ENCODE measurements at regions not wholly inside any gene's neighbourhood (a gene's known extent, or its start where the extent isn't known, plus 50 kb on each side); places are given as distances from the start of the nearest gene placed in this dataset.

DNA sequence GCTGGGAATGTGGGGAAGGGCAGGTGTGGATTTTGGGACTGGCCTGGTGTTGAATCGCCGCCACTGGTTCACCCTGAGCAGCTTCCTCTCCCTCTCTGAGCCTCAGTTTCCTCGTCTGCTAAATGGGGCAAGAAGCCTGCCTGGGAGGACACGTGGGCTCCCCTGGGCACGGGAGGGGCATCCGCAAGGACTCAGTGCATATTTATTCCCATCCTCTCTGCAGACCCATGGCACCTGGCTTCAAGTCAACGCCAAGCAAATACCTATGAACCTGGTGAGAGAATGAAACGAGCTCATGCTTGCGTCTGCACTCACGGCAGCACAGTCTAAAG is 234.4 kb downstream of the PTPRU start:
- H3K27me3 ChIP-seq (replicated peaks) = no peaks in the 10 kb centered on the region
- DNase-seq = no peak
- H3K27ac ChIP-seq = no peak overlapping the region
- H3K4me3 ChIP-seq (ENCODE audit: low read depth, low read length) = no peak overlapping the region
- in situ Hi-C loops (cut with HindIII; ENCODE audit: low pct_ligation_motif_present, low sequenced_read_pairs) = no loop called here
- TF ChIP-seq, protein P1, sequence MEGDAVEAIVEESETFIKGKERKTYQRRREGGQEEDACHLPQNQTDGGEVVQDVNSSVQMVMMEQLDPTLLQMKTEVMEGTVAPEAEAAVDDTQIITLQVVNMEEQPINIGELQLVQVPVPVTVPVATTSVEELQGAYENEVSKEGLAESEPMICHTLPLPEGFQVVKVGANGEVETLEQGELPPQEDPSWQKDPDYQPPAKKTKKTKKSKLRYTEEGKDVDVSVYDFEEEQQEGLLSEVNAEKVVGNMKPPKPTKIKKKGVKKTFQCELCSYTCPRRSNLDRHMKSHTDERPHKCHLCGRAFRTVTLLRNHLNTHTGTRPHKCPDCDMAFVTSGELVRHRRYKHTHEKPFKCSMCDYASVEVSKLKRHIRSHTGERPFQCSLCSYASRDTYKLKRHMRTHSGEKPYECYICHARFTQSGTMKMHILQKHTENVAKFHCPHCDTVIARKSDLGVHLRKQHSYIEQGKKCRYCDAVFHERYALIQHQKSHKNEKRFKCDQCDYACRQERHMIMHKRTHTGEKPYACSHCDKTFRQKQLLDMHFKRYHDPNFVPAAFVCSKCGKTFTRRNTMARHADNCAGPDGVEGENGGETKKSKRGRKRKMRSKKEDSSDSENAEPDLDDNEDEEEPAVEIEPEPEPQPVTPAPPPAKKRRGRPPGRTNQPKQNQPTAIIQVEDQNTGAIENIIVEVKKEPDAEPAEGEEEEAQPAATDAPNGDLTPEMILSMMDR (IDR thresholded peaks at IDR 0.05; ENCODE audit: low read depth, low read length, missing control alignments) = no peak
- no peaks in the 10 kb centered on the region for H3K36me3 ChIP-seq (replicated peaks)

DNA sequence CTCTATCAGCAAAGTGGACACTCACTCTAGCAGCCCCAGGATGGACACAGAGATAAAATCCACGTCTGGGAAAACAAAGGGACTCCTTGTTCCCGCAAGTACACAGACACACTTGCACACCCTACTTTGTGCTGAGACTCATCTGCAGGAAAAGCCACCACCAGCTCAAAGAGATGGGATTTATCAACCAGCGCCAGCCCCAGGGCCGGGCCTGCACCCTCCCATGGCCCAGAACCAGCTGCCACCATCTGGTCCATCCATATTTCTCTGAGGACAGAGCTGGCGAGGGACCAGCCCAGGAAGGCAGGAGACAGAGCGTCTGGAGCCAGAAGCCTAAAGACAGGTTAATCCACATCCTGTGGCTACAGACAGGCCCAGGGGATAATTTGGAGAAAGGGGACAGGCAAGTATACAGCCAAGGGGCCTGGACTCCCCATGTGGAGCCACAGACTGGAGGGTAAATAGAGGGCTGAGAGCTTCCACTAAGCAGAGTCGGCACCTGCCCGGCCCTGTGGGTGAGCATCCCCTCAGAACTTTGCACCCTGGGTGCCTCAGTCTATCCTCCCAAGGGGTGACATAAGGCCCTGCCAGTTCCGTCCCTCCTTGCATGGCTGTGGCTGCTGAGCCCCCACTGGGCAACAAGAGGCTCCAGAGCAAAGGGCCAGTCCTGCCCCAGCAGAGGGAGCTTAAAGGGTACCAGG is 233.9 kb downstream of the PTPRU start:
- Histone ChIP-seq H3K27ac (no peak overlapping the region), H3K36me3 (replicated peaks) (no peaks in the 10 kb centered on the region), H3K27me3 (replicated peaks) (no peaks in the 10 kb centered on the region), H3K4me3 (ENCODE audit: low read depth, low read length) (no peak overlapping the region)
- no peak for DNase-seq
- TF ChIP-seq, protein P1 (IDR thresholded peaks at IDR 0.05; ENCODE audit: low read depth, low read length, missing control alignments) = no peak
- in situ Hi-C loops (cut with HindIII; ENCODE audit: low pct_ligation_motif_present, low sequenced_read_pairs) = no loop called here

DNA sequence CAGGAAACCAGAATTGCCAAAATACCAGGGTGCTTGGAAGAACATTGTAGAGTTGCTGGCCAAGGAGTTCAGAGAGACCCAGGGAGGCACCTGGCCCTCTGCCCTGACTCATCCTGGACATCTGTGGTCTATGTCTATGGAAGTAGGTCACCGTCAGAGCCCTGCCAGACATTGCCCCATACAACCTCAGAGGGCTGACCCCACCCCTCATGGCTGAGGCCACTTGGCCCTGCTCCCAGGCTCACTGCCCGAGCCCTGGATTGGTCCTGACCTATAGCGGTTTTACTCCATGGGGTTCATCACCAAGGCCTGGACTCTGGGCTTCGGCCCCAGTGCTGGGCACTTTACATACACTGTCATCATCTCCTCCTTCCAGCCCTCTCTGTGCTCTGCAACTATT is 233.1 kb downstream of the PTPRU start:
- H3K27ac ChIP-seq = no peak overlapping the region
- H3K27me3 ChIP-seq (replicated peaks) = no peaks in the 10 kb centered on the region
- no peak for DNase-seq
- in situ Hi-C loops (cut with HindIII; ENCODE audit: low pct_ligation_motif_present, low sequenced_read_pairs) = no loop called here
- no peak overlapping the region for H3K4me3 ChIP-seq (ENCODE audit: low read depth, low read length)
- TF ChIP-seq, protein P1 (IDR thresholded peaks at IDR 0.05; ENCODE audit: low read depth, low read length, missing control alignments) = no peak
- no peaks in the 10 kb centered on the region for H3K36me3 ChIP-seq (replicated peaks)

DNA sequence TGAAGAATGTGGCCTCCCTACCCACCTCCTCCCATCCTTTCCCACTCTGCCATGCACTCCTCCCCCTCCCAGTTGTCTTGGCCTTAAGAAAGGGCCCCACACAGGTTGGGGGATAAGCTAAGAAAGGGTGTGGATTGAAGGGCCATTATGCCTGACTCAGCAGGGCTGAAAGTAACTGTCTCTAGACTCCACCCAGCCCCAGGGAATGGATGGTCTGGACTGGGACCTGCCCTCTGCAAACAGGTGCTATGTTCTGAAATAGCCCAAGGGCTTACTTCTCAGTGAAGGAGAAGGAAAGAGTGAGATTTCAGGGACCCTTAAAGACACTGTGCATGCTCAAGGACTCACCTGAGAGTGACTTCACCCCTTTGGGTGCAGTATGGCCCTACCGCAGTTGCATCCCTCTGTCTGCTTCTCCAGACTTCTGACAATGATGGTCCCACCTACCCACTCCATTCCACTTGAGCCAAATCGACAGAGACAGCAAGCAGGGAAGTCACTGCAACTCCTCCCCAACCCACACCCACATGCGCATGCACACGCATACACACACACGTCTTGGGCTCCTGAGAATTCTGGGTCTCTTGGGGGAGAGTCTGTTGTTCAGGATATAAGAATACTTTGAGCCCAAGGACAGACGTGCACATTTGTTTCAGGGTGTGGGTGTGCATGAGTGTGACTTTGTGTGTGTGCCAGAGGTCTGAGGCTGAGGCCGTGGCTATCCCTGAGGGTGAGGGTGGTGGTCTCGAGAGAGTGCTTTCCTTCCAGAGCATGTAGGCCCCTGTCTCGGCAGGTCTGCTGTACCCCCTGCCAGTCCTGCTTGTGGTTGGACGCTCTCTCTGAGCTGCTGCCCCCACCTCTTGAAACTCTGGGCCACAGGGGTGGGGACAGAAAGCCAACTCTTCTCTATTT is 231.9 kb downstream of the PTPRU start:
- no peaks in the 10 kb centered on the region for H3K27me3 ChIP-seq (replicated peaks)

DNA sequence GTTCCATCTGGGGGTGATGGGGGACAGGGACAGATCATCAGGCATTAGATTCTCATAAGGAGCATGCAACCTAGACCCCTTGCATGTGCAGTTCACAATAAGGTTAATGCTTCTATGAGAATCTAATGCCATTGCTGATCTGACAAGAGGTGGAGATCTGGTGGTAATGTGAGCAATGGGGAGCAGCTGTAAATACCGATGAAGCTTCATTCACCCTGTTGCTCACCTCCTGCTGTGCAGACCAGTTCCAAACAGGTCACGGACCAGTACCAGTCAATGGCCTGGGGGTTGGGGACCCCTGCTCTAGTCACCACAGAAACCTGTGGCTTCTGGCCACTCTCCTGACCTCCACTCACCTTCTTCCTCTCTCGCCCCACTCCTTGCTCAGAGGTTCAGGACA is 229.9 kb downstream of the PTPRU start:
- Histone ChIP-seq H3K27me3 (replicated peaks) (no peaks in the 10 kb centered on the region), H3K27ac (no peak overlapping the region), H3K36me3 (replicated peaks) (no peaks in the 10 kb centered on the region), H3K4me3 (ENCODE audit: low read depth, low read length) (no peak overlapping the region)
- TF ChIP-seq, protein P1 (IDR thresholded peaks at IDR 0.05; ENCODE audit: low read depth, low read length, missing control alignments) = no peak
- DNase-seq = no peak
- in situ Hi-C loops (cut with HindIII; ENCODE audit: low pct_ligation_motif_present, low sequenced_read_pairs) = no loop called here

More for the DNA sequence above, 231.9 kb downstream of the PTPRU start:
- no peak overlapping the region for H3K4me3 ChIP-seq (ENCODE audit: low read depth, low read length)
- TF ChIP-seq, protein P1 (IDR thresholded peaks at IDR 0.05; ENCODE audit: low read depth, low read length, missing control alignments) = no peak
- in situ Hi-C loops (cut with HindIII; ENCODE audit: low pct_ligation_motif_present, low sequenced_read_pairs) = no loop called here
- H3K36me3 ChIP-seq (replicated peaks) = no peaks in the 10 kb centered on the region
- no peak for DNase-seq
- H3K27ac ChIP-seq = no peak overlapping the region
